Epithelial cell of proximal tubule (primary cell): ENCODE measurements at regions not wholly inside any gene's neighbourhood (a gene's known extent, or its start where the extent isn't known, plus 50 kb on each side); places are given as distances from the start of the nearest gene placed in this dataset.

ENCODE experiments used
- DNase-seq: peaks from one replicate; pipeline ENCODE4 v3.0.0-alpha.2; 2011; ENCODE audit warnings: low read depth
- H3K4me3 ChIP-seq: 2 replicates; pipeline ENCODE4 v1.5.1; 2011; ENCODE audit warnings: low read depth, mild to moderate bottlenecking, low read length
- TF ChIP-seq, protein P1 (sequence below): conservative IDR thresholded peaks from 2 replicates; pipeline ENCODE4 v1.5.1; 2012; ENCODE audit warnings: low read depth, mild to moderate bottlenecking, low read length

- no peak overlapping the region for H3K4me3 ChIP-seq
- no peak for DNase-seq
- TF ChIP-seq, protein P1, sequence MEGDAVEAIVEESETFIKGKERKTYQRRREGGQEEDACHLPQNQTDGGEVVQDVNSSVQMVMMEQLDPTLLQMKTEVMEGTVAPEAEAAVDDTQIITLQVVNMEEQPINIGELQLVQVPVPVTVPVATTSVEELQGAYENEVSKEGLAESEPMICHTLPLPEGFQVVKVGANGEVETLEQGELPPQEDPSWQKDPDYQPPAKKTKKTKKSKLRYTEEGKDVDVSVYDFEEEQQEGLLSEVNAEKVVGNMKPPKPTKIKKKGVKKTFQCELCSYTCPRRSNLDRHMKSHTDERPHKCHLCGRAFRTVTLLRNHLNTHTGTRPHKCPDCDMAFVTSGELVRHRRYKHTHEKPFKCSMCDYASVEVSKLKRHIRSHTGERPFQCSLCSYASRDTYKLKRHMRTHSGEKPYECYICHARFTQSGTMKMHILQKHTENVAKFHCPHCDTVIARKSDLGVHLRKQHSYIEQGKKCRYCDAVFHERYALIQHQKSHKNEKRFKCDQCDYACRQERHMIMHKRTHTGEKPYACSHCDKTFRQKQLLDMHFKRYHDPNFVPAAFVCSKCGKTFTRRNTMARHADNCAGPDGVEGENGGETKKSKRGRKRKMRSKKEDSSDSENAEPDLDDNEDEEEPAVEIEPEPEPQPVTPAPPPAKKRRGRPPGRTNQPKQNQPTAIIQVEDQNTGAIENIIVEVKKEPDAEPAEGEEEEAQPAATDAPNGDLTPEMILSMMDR, result no peak
Measured at GRCh38 chr7:51455948-51456347, 139.3 kb upstream of the COBL start.

DNA sequence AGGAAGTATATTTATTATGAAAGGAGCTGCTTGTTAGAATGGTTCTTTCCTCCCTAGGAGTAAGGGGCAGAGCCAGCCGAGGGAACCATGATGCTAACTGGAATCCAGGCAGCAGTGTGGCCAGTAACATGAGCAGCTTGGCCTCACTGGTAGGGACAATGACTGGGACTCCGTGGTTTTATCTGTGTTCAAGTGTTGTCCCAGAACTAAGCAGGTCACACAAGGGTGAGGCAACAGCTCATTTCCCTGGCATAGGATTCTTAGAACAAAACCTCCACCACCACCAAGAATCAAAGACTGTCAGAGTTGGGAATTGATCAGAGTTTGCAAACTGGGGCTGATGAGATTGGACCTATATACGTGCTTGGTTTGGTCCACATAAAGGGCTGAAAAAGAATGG lies 138.9 kb upstream of the COBL start:
- TF ChIP-seq, protein P1, result no peak
- DNase-seq, result no peak
- no peak overlapping the region for H3K4me3 ChIP-seq

GRCh38 chr7:51455086-51455485 lies 138.5 kb upstream of the COBL start:
- DNase-seq, result no peak
- TF ChIP-seq, protein P1, result no peak

DNA sequence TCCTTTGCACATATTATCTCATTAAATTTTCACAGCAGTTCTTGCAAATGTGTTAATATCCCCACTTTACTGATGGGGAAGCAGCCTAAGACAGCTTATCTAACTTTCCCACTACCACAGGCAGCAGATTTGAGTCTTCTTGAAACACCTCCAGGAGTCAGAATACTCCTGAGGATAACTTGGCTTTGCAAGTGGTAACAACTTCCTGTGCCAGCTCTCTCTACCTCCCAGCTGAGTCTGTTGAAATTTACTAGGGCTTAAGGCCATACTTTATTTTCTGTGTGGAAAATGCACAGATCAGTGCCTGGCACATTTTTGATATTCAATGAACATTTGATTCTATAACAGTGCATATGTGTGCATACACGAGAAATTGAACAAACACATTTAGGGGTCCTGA lies 136.1 kb upstream of the COBL start:
- TF ChIP-seq, protein P1, result no peak
- no peak overlapping the region for H3K4me3 ChIP-seq
- DNase-seq, result no peak

More at GRCh38 chr7:51455086-51455485, 138.5 kb upstream of the COBL start:
- H3K4me3 ChIP-seq, result no peak overlapping the region

- DNase-seq, result no peak
- no peak overlapping the region for H3K4me3 ChIP-seq
- TF ChIP-seq, protein P1, result no peak
Measured at GRCh38 chr7:51451751-51452476, 135.3 kb upstream of the COBL start.

GRCh38 chr7:51450541-51450940 lies 133.9 kb upstream of the COBL start:
- DNase-seq, result no peak
- TF ChIP-seq, protein P1, result no peak

DNA sequence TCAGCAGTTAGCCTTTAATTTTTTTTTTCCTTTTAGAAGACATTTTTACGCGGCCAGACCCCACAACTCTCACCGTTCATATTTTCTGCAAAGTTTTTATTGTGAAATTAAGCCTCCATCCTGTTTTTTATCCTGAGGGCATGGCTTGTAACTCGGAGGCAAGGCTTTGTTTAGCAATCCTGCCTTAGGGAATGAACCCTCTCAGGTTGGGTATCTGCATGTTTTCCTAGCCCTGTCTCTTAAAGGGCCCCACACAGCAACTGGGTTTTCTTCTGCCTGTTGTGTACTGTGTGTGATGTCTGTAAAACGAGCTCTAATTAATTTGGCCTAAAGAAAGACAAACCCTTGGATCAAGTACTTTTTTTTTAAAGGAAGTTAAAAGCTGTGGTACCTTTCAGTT lies 130.2 kb upstream of the COBL start:
- TF ChIP-seq, protein P1, result no peak
- H3K4me3 ChIP-seq, result no peak overlapping the region
- DNase-seq, result no peak

More at GRCh38 chr7:51450541-51450940, 133.9 kb upstream of the COBL start:
- H3K4me3 ChIP-seq, result no peak overlapping the region
